H1 (cell line): ENCODE measurements at regions not wholly inside any gene's neighbourhood (a gene's known extent, or its start where the extent isn't known, plus 50 kb on each side); places are given as distances from the start of the nearest gene placed in this dataset.

ENCODE experiments used
- CBX8 ChIP-seq: fragments of 300-800, 300-1000 bp; sonication (generic); IDR thresholded peaks from 2 replicates; pipeline ENCODE4 v1.7.1; 2016; ENCODE audit warnings: low read depth, low read length, borderline replicate concordance
- CEBPB ChIP-seq: IDR thresholded peaks from 2 replicates; pipeline ENCODE4 v1.6.1; 2012; ENCODE audit warnings: low read depth, low read length
- CHD7 ChIP-seq: fragments of 300-600 bp; sonication (generic); IDR thresholded peaks from 2 replicates; pipeline ENCODE4 v1.7.1; 2012; ENCODE audit warnings: low read length, moderate library complexity, mild to moderate bottlenecking, inconsistent platforms; ENCODE audit not compliant: insufficient replicate concordance
- POLR2AphosphoS5 ChIP-seq: IDR thresholded peaks from 2 replicates; pipeline ENCODE4 v1.6.1; 2011; ENCODE audit warnings: low read depth, low read length
- SIRT6 ChIP-seq: IDR thresholded peaks from one replicate; pipeline ENCODE4 v1.7.1; 2012; ENCODE audit warnings: low read length, inconsistent platforms
- TAF7 ChIP-seq: optimal IDR thresholded peaks from 2 replicates; pipeline ENCODE3; 2011; ENCODE audit warnings: low read depth, mild to moderate bottlenecking, inconsistent platforms, low read length, moderate library complexity, borderline replicate concordance

DNA sequence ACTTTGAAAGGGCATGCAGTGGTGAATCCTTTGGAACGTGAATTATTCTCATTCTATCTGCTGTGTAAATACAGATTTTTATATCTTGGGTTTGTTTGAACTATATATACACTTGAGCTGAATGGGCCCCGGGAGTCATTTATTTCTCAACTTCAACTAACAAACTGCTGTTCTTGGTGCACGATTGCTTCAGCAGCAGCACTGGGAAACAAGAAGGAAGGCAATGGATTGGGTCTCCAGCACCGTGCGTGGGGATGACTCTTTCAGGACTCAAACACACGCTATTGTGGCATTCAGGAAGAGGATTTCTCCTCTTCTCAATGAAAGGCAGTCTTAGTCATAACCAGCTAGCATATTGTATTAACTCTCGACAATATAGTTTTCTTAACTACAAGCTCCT lies 226.0 kb upstream of the NFE2L3 start (continued):
- TF ChIP-seq CHD7 (no peak), TAF7 (no peak), CBX8 (no peak), SIRT6 (no peak), CEBPB (no peak), POLR2AphosphoS5 (no peak)
